ENCODE measurements at regions not wholly inside any gene's neighbourhood (a gene's known extent, or its start where the extent isn't known, plus 50 kb on each side); places are given as distances from the start of the nearest gene placed in this dataset.

- in situ Hi-C loops (cut with MboI; ENCODE audit: low sequenced_read_pairs), result no loop called here
These were observed 1192.3 kb upstream of the GJE1 start for GRCh38 chr6:140940251-140940925.

- in situ Hi-C loops (cut with MboI; ENCODE audit: low sequenced_read_pairs), result no loop called here
These were observed 1199.8 kb upstream of the GJE1 start for GRCh38 chr6:140932909-140933308.

GRCh38 chr6:140931581-140931980, 1201.1 kb upstream of the GJE1 start:
- in situ Hi-C loops (cut with MboI; ENCODE audit: low sequenced_read_pairs), result no loop called here

GRCh38 chr6:140929121-140929520, 1203.6 kb upstream of the GJE1 start:
- in situ Hi-C loops (cut with MboI; ENCODE audit: low sequenced_read_pairs), result no loop called here

GRCh38 chr6:140923048-140923447, 1209.7 kb upstream of the GJE1 start:
- in situ Hi-C loops (cut with MboI; ENCODE audit: low sequenced_read_pairs), result no loop called here

- in situ Hi-C loops (cut with MboI; ENCODE audit: low sequenced_read_pairs), result no loop called here
These were observed 1211.1 kb upstream of the GJE1 start for GRCh38 chr6:140921366-140922226.

GRCh38 chr6:140917911-140918310, 1214.8 kb upstream of the GJE1 start:
- in situ Hi-C loops (cut with MboI; ENCODE audit: low sequenced_read_pairs), result no loop called here

- in situ Hi-C loops (cut with MboI; ENCODE audit: low sequenced_read_pairs), result no loop called here
These were observed 1217.2 kb upstream of the GJE1 start for GRCh38 chr6:140915551-140915950.

- in situ Hi-C loops (cut with MboI; ENCODE audit: low sequenced_read_pairs), result no loop called here
These were observed 1217.6 kb upstream of the GJE1 start for GRCh38 chr6:140915103-140915502.

- in situ Hi-C loops (cut with MboI; ENCODE audit: low sequenced_read_pairs), result no loop called here
These were observed 1220.0 kb upstream of the GJE1 start for GRCh38 chr6:140912686-140913085.

GRCh38 chr6:140909625-140910024, 1223.1 kb upstream of the GJE1 start:
- in situ Hi-C loops (cut with MboI; ENCODE audit: low sequenced_read_pairs), result no loop called here

GRCh38 chr6:140909156-140909555, 1223.6 kb upstream of the GJE1 start:
- in situ Hi-C loops (cut with MboI; ENCODE audit: low sequenced_read_pairs), result no loop called here

- in situ Hi-C loops (cut with MboI; ENCODE audit: low sequenced_read_pairs), result no loop called here
These were observed 1224.2 kb upstream of the GJE1 start for GRCh38 chr6:140908505-140908904.

- in situ Hi-C loops (cut with MboI; ENCODE audit: low sequenced_read_pairs), result no loop called here
These were observed 1225.5 kb upstream of the GJE1 start for GRCh38 chr6:140907235-140907634.

GRCh38 chr6:140905724-140906123, 1227.0 kb upstream of the GJE1 start:
- in situ Hi-C loops (cut with MboI; ENCODE audit: low sequenced_read_pairs), result no loop called here

- in situ Hi-C loops (cut with MboI; ENCODE audit: low sequenced_read_pairs), result no loop called here
These were observed 1227.7 kb upstream of the GJE1 start for GRCh38 chr6:140905050-140905449.

GRCh38 chr6:140897804-140898573, 1234.7 kb upstream of the GJE1 start:
- in situ Hi-C loops (cut with MboI; ENCODE audit: low sequenced_read_pairs), result no loop called here

GRCh38 chr6:140897349-140897748, 1235.4 kb upstream of the GJE1 start:
- in situ Hi-C loops (cut with MboI; ENCODE audit: low sequenced_read_pairs), result no loop called here

GRCh38 chr6:140893432-140893831, 1239.3 kb upstream of the GJE1 start:
- in situ Hi-C loops (cut with MboI; ENCODE audit: low sequenced_read_pairs), result no loop called here

GRCh38 chr6:140879946-140880345, 1252.8 kb upstream of the GJE1 start:
- in situ Hi-C loops (cut with MboI; ENCODE audit: low sequenced_read_pairs), result no loop called here

- in situ Hi-C loops (cut with MboI; ENCODE audit: low sequenced_read_pairs), result loop anchor here (25.0 kb wide), 1 partner anchor 1487 kb away; no protein-coding TSS in a partner anchor
These were observed 1258.7 kb upstream of the GJE1 start for GRCh38 chr6:140874066-140874465.

Measured in HL-60/S4 treated with retinoic acid at 250 ng/mL for 4 days and 3 days (cell line).